22Rv1 (cell line): ENCODE measurements at regions not wholly inside any gene's neighbourhood (a gene's known extent, or its start where the extent isn't known, plus 50 kb on each side); places are given as distances from the start of the nearest gene placed in this dataset.

Experiments
- H3K27ac ChIP-seq: fragments of 450-650 bp; 2 replicates; pipeline ENCODE4 v1.5.1; 2017
- CTCF ChIP-seq: fragments of 450-650 bp; IDR thresholded peaks from 2 replicates; pipeline ENCODE4 v1.5.1; 2017; ENCODE audit warnings: mild to moderate bottlenecking
- ZFX ChIP-seq: fragments of 450-650 bp; IDR thresholded peaks from 2 replicates; pipeline ENCODE4 v1.6.1; 2017; ENCODE audit warnings: antibody characterized with exemption, borderline replicate concordance

- TF ChIP-seq ZFX (no peak), CTCF (no peak)
- no peak overlapping the region for H3K27ac ChIP-seq
Observed at GRCh38 chr14:34214961-34215360, 247.1 kb downstream of the SPTSSA start.

GRCh38 chr14:34213332-34213731 lies 248.7 kb downstream of the SPTSSA start:
- no peak for TF ChIP-seq CTCF
- TF ChIP-seq ZFX: no peak

DNA sequence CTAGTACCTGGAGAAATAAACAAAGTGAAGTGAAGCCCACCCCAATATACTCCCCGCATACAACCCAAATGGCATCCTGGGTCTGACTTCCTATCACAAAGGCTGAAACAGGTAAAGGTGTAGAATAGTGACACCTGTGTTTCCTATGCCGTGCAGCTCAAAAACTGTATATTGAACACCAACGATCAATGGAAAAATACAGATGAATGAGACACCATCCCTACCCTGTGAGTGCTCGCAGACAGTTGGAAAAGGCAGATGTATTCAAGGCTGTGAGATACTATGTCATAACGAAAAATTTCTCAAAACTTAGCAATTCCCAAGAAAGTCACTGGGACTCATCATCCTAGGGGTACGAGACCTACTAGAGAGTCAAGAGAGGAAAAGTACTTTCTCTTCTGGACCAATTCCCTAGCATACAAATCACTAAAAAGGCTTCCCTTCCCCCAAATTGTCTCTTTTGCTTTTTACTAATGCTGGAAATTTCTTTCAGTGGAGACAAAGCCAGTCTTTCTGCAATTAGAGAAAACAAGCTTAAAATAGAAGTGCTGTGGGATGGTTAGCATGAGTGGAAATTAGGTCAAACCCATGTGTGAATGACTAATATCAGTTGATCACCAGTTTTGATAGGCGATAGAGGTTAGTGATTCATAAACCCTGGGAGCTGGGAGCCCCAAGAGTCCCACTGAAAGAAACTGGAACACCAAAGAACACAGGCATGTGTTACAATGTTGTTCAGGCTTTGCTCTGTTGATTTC lies 249.7 kb downstream of the SPTSSA start:
- TF ChIP-seq CTCF (no peak), ZFX (no peak)
- no peak overlapping the region for H3K27ac ChIP-seq

More at GRCh38 chr14:34213332-34213731, 248.7 kb downstream of the SPTSSA start:
- no peak overlapping the region for H3K27ac ChIP-seq

DNA sequence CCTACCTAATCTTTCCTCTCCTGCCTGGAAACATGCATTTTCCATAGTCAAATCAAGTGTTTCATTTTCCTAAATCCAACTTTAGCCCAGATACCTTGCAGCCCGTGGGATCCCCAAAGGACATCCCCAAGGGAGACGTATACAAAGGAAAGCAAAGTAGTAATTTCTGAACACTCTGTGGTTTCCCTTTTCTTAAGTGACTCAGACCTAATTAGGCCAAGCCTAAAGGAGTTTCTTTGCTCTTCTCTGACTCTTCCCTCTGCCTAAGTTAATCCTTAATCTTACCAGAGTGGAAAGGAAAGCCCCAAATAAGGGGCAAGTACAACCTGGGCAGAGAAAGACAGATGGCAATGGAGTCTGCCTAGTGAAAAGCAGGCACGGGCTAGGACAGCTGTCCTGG lies 250.3 kb downstream of the SPTSSA start:
- no peak overlapping the region for H3K27ac ChIP-seq
- no peak for TF ChIP-seq ZFX
- no peak for TF ChIP-seq CTCF

DNA sequence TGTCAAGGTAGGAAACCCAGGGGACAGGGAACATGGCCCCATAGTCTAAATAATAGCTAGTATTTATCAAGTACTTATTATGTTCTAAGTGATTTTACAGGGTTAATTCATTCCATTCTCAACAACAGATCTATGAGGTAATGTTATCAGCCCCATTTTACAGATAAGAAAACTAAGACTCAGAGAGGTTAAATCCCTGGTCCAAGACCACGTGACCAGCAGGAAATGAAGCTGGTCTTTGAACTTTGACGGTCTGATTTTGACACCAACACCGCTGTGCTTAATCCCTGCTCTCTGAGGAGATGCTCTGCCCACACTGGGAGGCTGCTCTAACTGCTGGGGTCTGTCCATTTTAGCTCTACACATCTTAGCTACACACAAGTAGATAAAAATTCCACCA lies 253.5 kb downstream of the SPTSSA start:
- no peak overlapping the region for H3K27ac ChIP-seq
- TF ChIP-seq CTCF (no peak), ZFX (no peak)

DNA sequence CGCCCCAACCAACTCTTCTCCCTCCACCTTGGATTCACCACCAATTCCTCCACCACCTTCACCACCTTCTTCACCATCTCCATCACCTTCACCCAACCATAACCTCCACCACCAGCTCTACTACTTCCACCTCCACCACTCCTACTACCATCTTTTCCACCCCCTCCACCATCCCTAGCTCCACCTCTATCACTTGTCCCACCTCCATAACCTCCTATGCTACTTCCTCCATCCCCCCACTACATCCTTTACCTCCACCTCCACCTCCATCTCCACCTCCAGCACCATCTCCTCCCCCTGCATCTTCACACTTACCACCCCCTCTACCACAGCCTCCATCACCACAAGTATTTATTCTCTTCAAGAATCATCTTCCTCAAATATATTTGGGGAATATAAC lies 254.9 kb upstream of the EGLN3 start:
- TF ChIP-seq CTCF (no peak), ZFX (no peak)

GRCh38 chr14:34204774-34205173 lies 253.9 kb upstream of the EGLN3 start:
- no peak overlapping the region for H3K27ac ChIP-seq
- TF ChIP-seq CTCF: no peak
- no peak for TF ChIP-seq ZFX

More for the DNA sequence above, 254.9 kb upstream of the EGLN3 start:
- no peak overlapping the region for H3K27ac ChIP-seq
